Stomach smooth muscle (tissue), 2 donors: ENCODE measurements at regions not wholly inside any gene's neighbourhood (a gene's known extent, or its start where the extent isn't known, plus 50 kb on each side); places are given as distances from the start of the nearest gene placed in this dataset.
"Not testable (repeated sequence)": the region's sequence is repeated elsewhere in the genome, so short reads cannot be mapped to it uniquely, and the experiment has no call there.

Experiments
- H3K27ac ChIP-seq: one replicate; pipeline ENCODE4 v1.7.0; 2013; ENCODE audit warnings: mild to moderate bottlenecking, low read length, inconsistent platforms
- H3K27me3 ChIP-seq, 2 donors: one replicate each; pipeline ENCODE4 v1.7.0; 2013; ENCODE audit warnings: low read length in 2 of 2; ENCODE audit not compliant: insufficient read depth in 2 of 2, control insufficient read depth in 1 of 2
- H3K36me3 ChIP-seq, 2 donors: one replicate each; pipeline ENCODE4 v1.7.0; 2013; ENCODE audit warnings: low read length in 2 of 2; ENCODE audit not compliant: control insufficient read depth in 2 of 2, insufficient read depth in 2 of 2
- H3K4me1 ChIP-seq: one replicate; pipeline ENCODE4 v1.7.0; 2013; ENCODE audit warnings: low read length; ENCODE audit not compliant: control insufficient read depth, insufficient read depth
- H3K4me3 ChIP-seq, 2 donors: one replicate each; pipeline ENCODE4 v1.7.0; 2013; ENCODE audit warnings: low read length in 2 of 2
- H3K9ac ChIP-seq, 2 donors: one replicate each; pipeline ENCODE4 v1.7.0; 2013; ENCODE audit warnings: low read length in 2 of 2, mild to moderate bottlenecking in 1 of 2
- H3K9me3 ChIP-seq, 2 donors: one replicate each; pipeline ENCODE4 v1.7.0; 2013; ENCODE audit warnings: low read length in 2 of 2; ENCODE audit not compliant: control insufficient read depth in 2 of 2
- donor health status: healthy.
- donor health status: Pancreatic carcinoma.

DNA sequence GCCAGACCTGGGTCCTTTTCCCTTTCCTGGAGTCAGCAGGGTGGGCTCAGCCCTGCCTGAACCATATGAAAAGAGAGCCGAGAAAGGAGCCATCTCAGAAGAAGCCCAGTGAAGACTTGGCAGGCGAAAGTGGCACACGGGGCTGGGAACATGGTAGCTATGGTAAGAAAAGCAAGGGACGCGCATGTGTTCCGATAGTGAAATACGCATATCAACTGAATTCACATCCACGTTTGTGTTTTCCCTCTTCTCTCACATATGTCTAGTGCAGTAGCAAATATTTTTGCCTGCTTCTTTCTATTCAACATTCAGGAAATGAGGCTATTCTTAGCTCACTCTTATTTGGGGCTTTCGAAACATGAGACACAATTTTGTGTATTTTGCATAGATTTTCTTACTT is 54.1 kb upstream of the PEG3 start:
- H3K4me1 ChIP-seq, result no peaks in the 10 kb centered on the region
- no peaks in the 10 kb centered on the region for H3K27me3 ChIP-seq
- no peak overlapping the region for H3K27ac ChIP-seq
- H3K36me3 ChIP-seq, result no peaks in the 10 kb centered on the region
- no peak overlapping the region for H3K9ac ChIP-seq
- H3K4me3 ChIP-seq, result no peak overlapping the region
- H3K9me3 ChIP-seq, result peaks cover 0 to under 1% of the 10 kb centered on the region in 2 donors

DNA sequence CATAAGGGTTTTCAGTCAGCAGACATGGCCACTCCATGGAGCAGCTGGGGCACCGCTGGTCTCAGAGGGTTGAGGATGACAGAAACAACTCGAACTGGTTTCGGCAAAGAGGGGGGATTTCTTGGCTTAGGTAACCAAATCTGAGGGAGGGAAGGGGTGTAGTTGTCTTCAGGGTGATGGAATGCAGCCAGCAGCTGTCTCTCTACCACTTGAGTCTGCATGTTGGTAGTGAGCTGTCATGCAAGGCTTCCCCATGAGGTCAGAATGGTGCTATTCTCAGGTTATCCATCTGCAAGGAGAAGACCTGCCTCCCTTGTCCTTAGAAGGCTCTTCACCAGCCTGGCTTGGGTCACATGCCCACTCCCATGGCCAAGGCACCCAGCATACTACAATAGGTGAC is 55.6 kb upstream of the PEG3 start:
- Histone ChIP-seq H3K4me3 (no peak overlapping the region), H3K4me1 (no peaks in the 10 kb centered on the region), H3K27ac (no peak overlapping the region), H3K36me3 (no peaks in the 10 kb centered on the region), H3K27me3 (no peaks in the 10 kb centered on the region), H3K9me3 (peaks cover 0 to 2% of the 10 kb centered on the region in 2 donors), H3K9ac (no peak overlapping the region)

DNA sequence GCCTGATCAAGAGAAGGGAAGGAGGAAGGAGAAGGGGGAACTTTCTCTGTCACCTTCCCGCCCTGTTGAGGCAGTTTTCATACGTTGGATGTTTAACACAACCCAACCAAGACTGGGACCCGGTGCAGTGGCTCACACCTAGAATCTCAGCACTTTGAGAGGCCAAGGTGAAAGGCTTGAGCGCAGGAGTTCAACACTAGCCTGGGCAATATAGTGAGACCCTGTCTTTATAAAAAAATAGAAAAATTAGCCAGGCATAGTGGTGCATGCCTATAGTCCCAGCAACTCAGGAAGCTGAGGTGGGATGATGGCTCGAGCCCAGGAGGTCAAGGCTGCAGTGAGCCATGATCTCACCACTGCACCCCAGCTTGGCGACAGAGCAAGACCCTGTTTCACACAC is 59.4 kb upstream of the PEG3 start:
- Histone ChIP-seq H3K27ac (no peak overlapping the region), H3K36me3 (no peaks in the 10 kb centered on the region), H3K27me3 (no peaks in the 10 kb centered on the region), H3K9me3 (peaks cover 0 to 2% of the 10 kb centered on the region in 2 donors), H3K4me3 (no peak overlapping the region), H3K4me1 (no peaks in the 10 kb centered on the region), H3K9ac (no peak overlapping the region)

DNA sequence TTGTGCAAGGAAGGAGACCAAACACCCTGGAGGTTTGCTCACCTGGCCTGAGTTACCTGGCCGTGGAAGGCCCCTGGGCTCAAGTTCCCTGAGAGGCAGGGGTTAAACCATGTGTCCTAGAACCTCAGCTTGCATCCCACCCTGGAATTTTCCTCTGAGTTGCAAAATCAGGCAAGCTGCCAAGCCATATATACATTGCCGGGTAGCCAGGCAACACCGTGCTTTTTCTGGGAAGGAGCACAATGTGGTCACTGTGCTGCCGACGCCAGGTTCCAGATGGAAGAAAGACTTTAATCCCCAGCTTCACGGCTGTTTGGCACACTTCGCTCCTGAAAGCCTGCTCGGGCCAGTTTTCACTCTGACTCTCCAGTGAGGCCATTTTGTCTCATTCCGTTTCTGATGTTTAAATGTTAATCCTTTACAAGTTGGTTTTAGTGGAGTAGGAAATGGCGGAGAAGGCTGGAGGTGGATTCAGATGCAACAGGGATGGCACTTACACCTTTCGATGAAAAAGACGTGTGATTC is 60.1 kb upstream of the PEG3 start:
- Histone ChIP-seq H3K27ac (no peak overlapping the region), H3K27me3 (no peaks in the 10 kb centered on the region), H3K4me1 (no peaks in the 10 kb centered on the region), H3K9me3 (peaks cover 0 to 2% of the 10 kb centered on the region in 2 donors), H3K36me3 (no peaks in the 10 kb centered on the region), H3K4me3 (no peak overlapping the region), H3K9ac (no peak overlapping the region)

DNA sequence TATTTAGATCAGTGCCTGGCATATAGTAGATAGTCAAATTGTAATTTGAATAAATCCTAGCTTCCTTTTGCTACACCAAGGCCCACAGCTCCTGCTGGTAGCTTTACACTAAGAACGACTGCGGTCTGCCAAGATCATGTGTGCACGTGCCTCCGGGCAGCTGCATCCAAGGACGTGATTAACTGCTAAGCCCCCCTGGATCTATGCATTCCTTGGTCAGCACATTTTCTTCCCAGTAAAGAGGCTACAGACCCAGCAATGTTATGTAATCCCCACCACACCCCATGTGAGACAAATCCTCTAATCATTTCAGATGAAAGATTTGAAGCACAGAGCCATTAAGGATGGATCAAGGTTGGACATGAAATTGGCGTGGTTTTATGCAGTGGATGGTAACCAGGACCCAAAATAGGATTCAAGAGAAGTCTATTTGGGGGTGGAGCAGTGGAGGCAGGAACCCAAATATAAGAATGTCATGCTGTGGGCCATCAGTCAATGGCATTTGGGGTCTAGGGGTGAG is 65.2 kb upstream of the PEG3 start:
- Histone ChIP-seq H3K36me3 (no peaks in the 10 kb centered on the region), H3K9ac (no peak overlapping the region), H3K27me3 (no peaks in the 10 kb centered on the region), H3K4me3 (no peak overlapping the region), H3K27ac (no peak overlapping the region), H3K4me1 (no peaks in the 10 kb centered on the region), H3K9me3 (no peaks in the 10 kb centered on the region)

DNA sequence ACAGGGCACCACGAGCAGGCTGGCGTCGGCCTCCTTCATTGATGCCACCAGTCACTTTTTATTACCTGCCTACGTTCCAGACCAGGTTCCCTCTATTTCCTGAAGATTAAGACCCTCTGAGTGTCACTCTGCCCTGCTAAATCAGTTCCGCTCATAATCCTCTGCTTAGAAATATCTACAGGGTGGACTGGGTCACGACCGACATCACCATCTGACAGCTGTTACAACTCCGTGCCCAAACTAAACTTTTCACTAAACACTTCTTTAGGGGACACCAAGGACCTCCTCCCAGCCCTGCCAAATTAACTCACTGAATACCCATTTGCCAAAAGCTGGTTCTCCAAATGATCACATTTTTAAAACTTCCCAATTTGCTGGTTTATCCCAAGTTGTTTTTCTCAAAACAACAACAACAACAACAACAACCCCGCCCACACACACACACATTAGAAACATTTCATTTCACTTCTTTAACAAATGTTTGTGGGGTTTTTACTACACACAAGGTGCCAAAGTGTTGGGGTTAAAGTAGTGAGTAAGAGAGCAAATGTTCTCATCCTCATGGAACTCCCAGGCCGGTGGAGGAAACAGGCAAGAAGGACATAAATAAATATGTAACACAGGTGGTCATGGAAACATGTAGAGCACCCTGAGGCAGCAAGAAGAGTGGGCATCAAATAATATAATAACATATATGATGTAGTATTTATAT is 72.0 kb upstream of the PEG3 start:
- Histone ChIP-seq H3K27ac (no peak overlapping the region), H3K4me3 (no peak overlapping the region), H3K36me3 (no peaks in the 10 kb centered on the region), H3K27me3 (peaks cover 0 to 2% of the 10 kb centered on the region in 2 donors), H3K9ac (no peak overlapping the region), H3K4me1 (no peaks in the 10 kb centered on the region), H3K9me3 (no peaks in the 10 kb centered on the region)

DNA sequence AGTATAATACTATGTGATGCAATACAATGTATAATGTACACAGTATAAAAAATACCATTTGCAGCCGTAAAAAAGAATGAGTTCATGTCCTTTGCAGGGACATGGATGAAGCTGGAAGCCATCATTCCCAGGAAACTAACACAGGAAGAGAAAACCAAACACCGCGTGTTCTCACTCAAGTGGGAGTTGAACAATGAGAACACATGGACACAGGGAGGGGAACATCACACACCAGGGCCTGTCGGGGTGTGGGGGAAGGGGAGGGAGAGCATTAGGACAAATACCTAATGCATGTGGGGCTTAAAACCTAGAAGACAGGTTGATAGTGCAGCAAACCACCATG is 72.6 kb upstream of the PEG3 start:
- not testable (repeated sequence) for H3K4me1 ChIP-seq, H3K27ac ChIP-seq, H3K9me3 ChIP-seq

DNA sequence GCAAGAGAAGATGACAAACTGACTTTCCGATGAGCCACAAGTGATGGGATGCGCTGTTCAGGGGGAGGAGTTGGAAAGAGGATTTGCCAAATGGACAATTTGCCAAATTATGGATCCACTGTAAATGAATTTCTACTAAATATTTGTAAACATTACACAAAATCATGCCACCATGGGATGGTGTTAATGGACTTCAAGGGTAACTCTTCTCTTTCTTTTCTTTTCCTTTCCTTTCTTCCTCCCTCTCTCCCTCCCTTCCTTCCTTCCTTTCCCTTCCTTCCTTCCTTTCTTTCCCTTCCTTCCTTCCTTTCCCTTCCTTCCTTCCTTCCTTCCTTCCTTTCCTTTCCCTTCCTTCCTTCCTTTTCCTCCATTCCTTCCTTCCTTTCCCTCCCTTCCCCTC is 76.0 kb upstream of the PEG3 start:
- Histone ChIP-seq H3K36me3 (no peaks in the 10 kb centered on the region), H3K27ac (no peak overlapping the region), H3K9me3 (no peaks in the 10 kb centered on the region), H3K9ac (no peak overlapping the region), H3K4me1 (no peaks in the 10 kb centered on the region), H3K4me3 (no peak overlapping the region), H3K27me3 (peaks cover 0 to 6% of the 10 kb centered on the region in 2 donors)

More for the DNA sequence above, 72.6 kb upstream of the PEG3 start:
- not testable (repeated sequence) for H3K9ac ChIP-seq, H3K36me3 ChIP-seq, H3K27me3 ChIP-seq, H3K4me3 ChIP-seq

DNA sequence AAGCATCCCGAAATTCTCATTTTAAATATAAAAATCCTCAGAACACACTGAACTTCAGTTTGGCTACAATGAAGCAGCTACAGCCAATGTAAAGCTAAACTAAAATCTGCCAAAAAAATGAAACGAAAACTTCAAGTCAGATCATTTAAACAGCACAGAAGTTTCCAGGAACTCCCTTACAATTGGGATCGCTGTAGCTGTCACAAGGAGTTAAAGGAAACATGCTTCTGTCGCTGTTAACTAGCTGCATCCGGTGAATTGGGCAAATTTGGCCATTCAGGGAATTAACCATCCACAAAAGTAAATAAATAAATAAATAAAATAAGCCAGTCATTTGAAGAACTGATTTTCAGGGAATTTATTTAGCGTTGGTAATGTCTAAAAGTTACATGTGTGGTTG is 77.0 kb upstream of the PEG3 start:
- no peak overlapping the region for H3K27ac ChIP-seq
- peaks cover 0 to 4% of the 10 kb centered on the region in 2 donors for H3K27me3 ChIP-seq
- H3K4me3 ChIP-seq, result no peak overlapping the region
- no peaks in the 10 kb centered on the region for H3K36me3 ChIP-seq
- H3K9ac ChIP-seq, result no peak overlapping the region
- no peaks in the 10 kb centered on the region for H3K4me1 ChIP-seq
- H3K9me3 ChIP-seq, result no peaks in the 10 kb centered on the region

DNA sequence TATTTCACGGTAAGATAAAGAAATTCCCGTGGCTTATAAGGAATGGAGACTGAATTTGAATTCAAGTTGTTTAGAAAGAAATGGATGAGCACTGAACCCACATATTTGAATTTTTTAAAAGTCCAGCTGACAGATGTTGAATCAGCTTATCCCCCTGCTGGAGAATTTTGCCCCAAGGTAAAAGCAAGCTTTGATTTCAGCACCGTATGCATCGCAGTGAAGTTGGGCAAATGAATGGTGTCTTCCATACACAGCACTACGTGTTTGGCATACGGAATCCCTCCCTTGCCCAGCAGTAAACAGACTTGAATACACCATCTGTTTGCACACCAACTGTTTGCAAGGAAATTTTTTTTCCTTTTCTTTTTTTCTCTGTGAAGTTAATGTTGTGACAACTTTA is 77.5 kb upstream of the PEG3 start:
- peaks cover 0 to 4% of the 10 kb centered on the region in 2 donors for H3K27me3 ChIP-seq
- H3K4me3 ChIP-seq, result no peak overlapping the region
- H3K36me3 ChIP-seq, result no peaks in the 10 kb centered on the region
- H3K27ac ChIP-seq, result no peak overlapping the region
- H3K4me1 ChIP-seq, result no peaks in the 10 kb centered on the region
- H3K9ac ChIP-seq, result no peak overlapping the region
- no peaks in the 10 kb centered on the region for H3K9me3 ChIP-seq

DNA sequence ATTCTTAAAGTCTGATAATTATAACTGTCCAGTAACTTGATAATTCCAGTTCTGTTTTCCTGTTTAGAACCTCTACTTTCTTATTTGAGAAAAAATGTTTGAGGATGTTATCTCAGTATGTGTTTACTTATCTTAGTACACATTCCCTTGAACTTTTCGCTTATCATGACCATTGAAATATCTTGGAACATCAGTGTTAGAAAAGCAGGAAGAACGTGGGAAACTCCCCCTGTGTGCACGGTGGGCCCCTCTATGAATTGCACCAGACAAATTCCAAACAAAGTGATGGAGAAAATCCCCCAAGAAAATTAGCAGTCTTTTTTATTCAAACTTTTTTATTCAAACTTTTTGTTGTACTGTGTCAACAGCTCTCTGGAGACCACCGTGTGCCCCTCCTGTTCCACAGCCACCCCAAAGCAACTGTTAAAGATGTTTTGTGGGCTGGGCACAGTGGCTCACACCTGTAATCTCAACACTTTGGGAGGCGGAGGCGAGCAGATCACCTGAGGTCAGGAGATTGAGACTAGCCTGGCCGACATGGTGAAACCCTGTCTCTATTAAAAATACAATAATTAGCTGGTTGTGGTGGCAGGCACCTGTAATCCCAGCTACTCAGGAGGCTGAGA is 78.3 kb upstream of the PEG3 start:
- Histone ChIP-seq H3K4me3 (no peak overlapping the region), H3K36me3 (no peaks in the 10 kb centered on the region), H3K27ac (no peak overlapping the region), H3K27me3 (peaks cover 0 to 4% of the 10 kb centered on the region in 2 donors), H3K4me1 (no peaks in the 10 kb centered on the region), H3K9me3 (peaks cover 5 to 6% of the 10 kb centered on the region in 2 donors), H3K9ac (no peak overlapping the region)
